SK-N-MC (cell line): ENCODE measurements at regions not wholly inside any gene's neighbourhood (a gene's known extent, or its start where the extent isn't known, plus 50 kb on each side); places are given as distances from the start of the nearest gene placed in this dataset.

Experiments used
- EZH2 ChIP-seq: fragments of 200-600 bp; sonication (generic); IDR thresholded peaks from one replicate; pipeline ENCODE4 v1.6.1; 2017; ENCODE audit warnings: antibody characterized with exemption
- FOXP2 ChIP-seq: optimal IDR thresholded peaks from 2 replicates; pipeline ENCODE3; 2011; ENCODE audit warnings: mild to moderate bottlenecking, moderate library complexity; ENCODE audit not compliant: insufficient read depth; ENCODE audit errors: extremely low read length, control extremely low read depth
- POLR2AphosphoS5 ChIP-seq: IDR thresholded peaks from 2 replicates; pipeline ENCODE4 v1.6.1; 2012; ENCODE audit warnings: mild to moderate bottlenecking, low read depth, low read length, borderline replicate concordance

DNA sequence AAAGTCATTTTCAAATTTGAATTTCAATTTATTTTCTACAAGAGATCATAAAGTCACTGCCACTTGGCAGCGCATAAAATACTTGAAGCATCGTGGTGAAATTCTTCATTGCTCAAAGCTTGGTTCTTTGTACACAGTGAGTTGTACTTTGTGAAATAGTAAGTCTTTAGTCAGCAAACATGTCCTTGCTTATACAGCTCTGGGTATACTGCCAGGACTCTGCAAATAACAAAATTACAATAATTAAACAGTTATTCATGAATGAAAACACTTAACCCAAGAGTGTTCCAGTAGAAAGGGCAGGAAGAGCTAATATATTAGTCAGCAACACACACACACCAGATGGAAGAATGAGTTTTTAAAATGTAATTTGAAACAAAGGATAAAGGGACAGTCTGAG is 1300.9 kb upstream of the DIAPH2 start:
- TF ChIP-seq POLR2AphosphoS5 (no peak), EZH2 (no peak), FOXP2 (no peak)
